Dedifferentiated amniotic fluid mesenchymal stem cell (primary cell): ENCODE measurements at regions not wholly inside any gene's neighbourhood (a gene's known extent, or its start where the extent isn't known, plus 50 kb on each side); places are given as distances from the start of the nearest gene placed in this dataset.
A peak's percentile ranks its signal among the peaks of the same experiment; 100 is the strongest.

Source experiments
- DNase-seq: peaks from one replicate; pipeline ENCODE4 v3.0.0-alpha.2; 2016; ENCODE audit errors: extremely low spot score

DNA sequence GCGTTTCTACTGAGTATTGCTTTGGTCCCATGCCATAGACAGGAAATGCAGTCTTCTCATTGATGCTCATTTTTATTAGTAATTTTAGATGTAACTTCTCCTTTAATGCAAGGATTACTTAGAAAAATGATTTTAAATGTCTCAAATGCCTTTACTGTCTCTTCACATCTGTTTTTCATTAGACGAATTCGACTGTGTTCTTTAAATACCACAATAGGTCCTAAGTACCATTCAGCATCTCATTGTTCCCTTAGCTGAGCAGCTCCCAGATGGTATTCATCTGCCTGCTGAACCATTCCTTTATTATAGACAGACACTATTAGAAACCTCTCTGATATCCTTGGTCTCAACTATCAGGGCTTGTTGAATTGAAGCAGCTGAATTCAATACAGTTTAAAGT lies 113.6 kb downstream of the LSMEM1 start:
- peak; percentile 63 for DNase-seq

DNA sequence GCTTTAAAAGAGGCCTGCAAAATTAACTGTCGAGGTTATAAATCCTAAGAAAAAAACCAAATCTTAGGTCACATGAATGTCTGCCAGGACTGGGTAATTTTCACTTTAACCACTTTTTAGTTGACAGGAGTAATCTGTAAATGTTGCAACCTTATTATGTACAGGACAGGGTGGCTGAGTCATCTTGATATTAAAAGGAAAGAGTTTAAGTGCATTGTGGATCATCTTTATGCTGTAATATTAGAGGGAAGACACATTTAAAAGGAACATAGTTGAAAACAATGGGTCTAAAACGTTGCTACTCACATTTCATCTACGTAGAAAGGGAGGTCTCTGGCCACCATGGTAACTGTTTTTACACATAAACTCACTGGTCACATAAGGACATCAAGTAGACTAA lies 115.5 kb downstream of the LSMEM1 start:
- peak; percentile 17 for DNase-seq

DNA sequence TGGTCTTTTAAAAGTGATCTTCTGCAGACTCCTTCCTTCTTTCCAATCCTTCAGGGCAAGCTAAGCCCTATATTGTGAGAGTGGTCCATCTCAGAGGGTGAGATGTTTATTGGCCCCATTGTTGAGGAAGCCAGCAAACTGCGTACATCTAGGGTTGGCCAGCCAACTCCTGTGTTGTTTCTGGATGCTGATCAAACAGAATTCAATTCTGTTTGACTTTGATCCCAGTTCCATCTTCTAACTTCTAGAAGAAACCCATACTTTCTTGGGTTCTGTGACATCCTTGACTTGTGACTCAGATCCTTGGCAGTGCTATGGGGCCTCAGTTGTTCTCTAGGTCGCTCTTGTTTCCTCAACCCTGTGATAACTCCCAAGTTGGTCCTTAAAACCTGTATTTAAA lies 116.2 kb downstream of the LSMEM1 start:
- no peak for DNase-seq

GRCh38 chr7:112603673-112604072 lies 122.9 kb downstream of the LSMEM1 start:
- no peak for DNase-seq

DNA sequence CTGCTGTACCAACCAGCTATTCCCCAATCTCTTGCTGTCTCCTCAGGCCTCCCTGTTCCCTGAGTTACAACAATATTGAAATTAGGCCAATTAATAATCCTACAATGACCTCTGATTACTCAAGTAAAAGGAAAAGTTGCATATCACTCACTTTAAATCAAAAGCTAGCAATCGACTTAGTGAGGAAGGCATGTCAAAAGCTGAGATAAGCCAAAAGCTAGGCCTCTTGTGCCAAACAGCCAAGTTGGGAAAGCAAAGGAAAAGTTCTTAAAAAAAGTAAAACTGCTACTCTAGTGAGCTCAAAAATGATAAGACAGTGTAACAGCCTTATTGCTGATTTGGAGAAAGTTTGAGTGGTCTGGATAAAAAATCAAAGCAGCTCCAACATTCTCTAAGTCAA lies 129.8 kb downstream of the LSMEM1 start:
- DNase-seq: no peak

GRCh38 chr7:112615701-112616100 lies 134.9 kb downstream of the LSMEM1 start:
- DNase-seq: no peak

DNA sequence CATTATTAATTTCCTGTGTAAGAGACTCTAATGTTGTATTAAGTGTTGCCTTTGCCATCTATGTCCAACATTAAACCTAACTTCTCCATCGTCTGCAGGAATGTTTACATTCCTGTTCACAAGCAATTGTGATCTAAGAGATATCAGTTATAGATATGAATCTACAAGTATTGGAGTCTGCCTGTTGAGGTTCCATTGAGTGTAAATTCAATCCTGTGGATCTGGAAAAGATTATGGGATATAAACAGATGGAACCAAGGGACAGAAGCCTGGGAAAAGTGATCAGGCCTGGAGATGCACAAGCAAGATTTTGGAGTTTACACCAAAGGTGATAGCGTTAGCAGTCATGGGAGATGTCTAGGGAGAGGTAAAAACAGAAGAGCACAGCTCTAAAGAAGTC lies 135.5 kb downstream of the LSMEM1 start:
- DNase-seq: no peak

- DNase-seq: no peak
Observed at GRCh38 chr7:112619343-112619742, 138.6 kb downstream of the LSMEM1 start.

GRCh38 chr7:112622159-112622715 lies 141.4 kb downstream of the LSMEM1 start:
- DNase-seq: no peak

DNA sequence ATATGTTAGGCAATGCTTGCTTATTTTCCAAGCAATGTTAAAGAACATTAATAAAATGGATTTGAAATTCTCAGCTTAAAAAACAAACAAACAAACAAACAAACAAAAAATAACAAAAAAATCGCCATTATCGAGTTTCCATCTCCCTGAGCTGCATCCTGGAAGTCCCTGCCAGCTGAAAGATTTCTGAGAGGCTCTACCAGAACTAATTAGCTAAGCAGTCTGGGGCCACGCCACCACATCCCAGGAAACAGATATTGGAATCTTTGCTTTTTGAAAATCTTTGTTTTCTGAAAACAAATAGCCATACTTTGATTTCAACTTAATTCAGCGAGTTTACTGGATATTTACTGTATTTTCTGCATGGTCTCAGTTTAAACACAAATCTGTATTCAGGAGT lies 143.6 kb downstream of the LSMEM1 start:
- no peak for DNase-seq

GRCh38 chr7:112630565-112630964 lies 149.8 kb downstream of the LSMEM1 start:
- DNase-seq: no peak

GRCh38 chr7:112634107-112634506 lies 153.3 kb downstream of the LSMEM1 start:
- no peak for DNase-seq

GRCh38 chr7:112635742-112636141 lies 154.5 kb downstream of the TMEM168 start:
- DNase-seq: no peak

- DNase-seq: no peak
Observed at GRCh38 chr7:112638675-112639400, 151.4 kb downstream of the TMEM168 start.

DNA sequence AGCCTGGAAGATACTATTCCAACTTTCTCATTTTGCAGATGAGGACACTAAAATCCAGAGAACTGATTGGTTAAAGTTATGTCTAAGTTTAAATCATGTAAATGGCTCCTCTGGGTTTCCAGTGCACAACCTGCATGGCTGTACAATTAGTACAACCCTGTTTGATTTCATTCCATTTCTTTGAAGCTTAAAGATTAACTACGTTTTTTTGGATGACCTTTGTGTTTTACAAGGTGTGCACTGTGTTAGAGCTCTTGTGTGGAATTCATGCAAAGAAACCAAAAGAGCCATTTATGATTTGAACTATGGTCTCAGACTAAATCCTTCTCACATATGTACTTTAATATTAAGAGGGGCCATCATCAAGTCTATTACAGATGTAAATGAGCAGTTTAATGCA lies 149.5 kb downstream of the TMEM168 start:
- no peak for DNase-seq

- DNase-seq: no peak
Observed at GRCh38 chr7:112646783-112647182, 143.4 kb downstream of the TMEM168 start.

- DNase-seq: no peak
Observed at GRCh38 chr7:112648781-112649180, 141.4 kb downstream of the TMEM168 start.

DNA sequence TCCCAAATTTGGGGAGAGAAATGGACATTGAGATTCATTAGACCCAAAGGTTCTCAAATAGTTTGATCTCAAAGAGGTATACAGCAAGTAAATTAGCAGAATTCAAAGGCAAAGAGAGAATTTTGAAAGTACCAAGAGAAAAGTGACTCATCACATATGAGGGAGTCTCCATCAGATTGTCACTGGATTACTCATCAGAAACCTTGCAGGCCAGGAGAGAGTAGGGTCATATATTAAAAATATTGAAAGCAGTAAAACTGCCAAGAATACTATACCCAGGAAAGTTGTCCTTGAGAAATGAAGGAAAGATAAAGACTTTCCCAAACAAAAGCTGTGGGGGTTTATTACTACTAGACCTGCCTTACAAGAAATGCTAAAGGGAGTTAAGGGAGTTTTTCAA lies 140.6 kb downstream of the TMEM168 start:
- DNase-seq: no peak

GRCh38 chr7:112654322-112655216 lies 135.6 kb downstream of the TMEM168 start:
- no peak for DNase-seq

DNA sequence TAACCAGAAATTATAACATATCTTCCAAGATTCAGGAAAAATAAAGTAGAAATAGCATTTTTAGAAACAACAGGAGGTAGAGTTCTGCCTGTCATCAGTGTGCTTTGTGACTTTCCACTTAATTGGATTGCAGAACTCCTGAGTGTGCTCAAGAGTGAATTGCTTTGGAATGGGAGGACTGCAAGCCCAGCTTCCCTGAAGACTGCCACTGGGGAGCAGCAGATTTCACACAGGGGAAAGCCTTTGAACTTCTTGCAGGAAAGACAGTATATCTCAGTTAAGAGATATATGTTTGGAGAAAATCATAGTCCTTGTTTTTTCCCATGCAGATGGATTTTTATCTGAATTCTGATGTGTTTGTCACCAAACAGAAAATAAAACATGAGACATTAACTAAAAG lies 124.5 kb downstream of the TMEM168 start:
- DNase-seq: no peak

DNA sequence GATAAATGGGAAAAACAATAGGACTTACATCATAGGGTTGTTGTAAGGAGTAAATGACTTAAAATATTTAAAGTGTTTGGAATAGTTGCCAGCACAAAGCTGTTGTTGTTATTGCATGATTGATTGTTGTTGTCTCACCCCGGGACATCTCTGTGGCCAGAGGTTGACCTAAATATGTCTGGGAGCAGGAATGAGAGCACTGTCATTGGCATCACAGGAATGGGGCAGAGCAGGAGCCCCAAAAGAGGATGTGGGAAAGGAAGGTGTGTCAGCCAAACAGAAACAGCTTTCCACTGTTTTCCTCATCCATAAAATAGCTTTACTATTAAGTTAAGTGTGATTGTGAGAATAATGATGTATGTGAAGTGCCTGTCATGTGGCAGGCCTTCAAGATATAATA lies 121.6 kb downstream of the TMEM168 start:
- DNase-seq: no peak

- DNase-seq: no peak
Observed at GRCh38 chr7:112669306-112669705, 120.9 kb downstream of the TMEM168 start.

DNA sequence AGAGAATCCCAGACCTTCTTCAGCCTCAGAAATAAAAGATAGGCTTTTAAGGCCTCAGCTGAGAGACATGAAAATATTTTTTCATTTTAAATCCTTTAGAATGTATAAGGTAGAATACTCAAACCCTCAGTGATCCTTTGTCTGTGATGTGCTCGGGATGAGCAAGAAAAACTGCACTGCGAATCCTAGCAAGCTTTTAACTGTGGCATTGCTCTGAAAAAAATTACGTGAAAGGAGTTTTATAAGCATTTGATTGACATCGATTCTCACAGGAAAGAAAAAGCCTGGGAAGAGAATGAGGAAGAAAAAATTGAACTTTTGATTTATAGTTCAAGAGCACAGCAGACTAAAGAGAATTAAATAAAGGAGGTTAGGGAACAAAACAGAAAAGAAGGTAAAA lies 120.0 kb downstream of the TMEM168 start:
- no peak for DNase-seq
